ENCODE measurements at regions not wholly inside any gene's neighbourhood (a gene's known extent, or its start where the extent isn't known, plus 50 kb on each side); places are given as distances from the start of the nearest gene placed in this dataset.

GRCh38 chr12:107406932-107407331 lies 278.7 kb upstream of the PWP1 start:
- TF ChIP-seq CTCF (IDR thresholded peaks at IDR 0.05) (no peak), POLR2A (IDR thresholded peaks at IDR 0.05) (no peak)
